OCI-LY7 (cell line): ENCODE measurements at regions not wholly inside any gene's neighbourhood (a gene's known extent, or its start where the extent isn't known, plus 50 kb on each side); places are given as distances from the start of the nearest gene placed in this dataset.
"Not testable (repeated sequence)": the region's sequence is repeated elsewhere in the genome, so short reads cannot be mapped to it uniquely, and the experiment has no call there.

Experiments
- BruUV-seq: library from RNA; stranded (reverse); fragments of 400-500 nt; replicated peaks from 2 replicates; lab custom pipeline; 2021; lab: Mats Ljungman, UMichigan
- CTCF ChIA-PET: fragments of 300-600 bp; sonication (Branson Sonifier 250); formaldehyde crosslinking; loops from one replicate; lab custom pipeline; 2022; ENCODE audit warnings: antibody characterized with exemption; ENCODE audit not compliant: unreplicated experiment; lab: Charles Lee
- POLR2A ChIA-PET: fragments of 300-600 bp; sonication (Branson Sonifier 250); formaldehyde crosslinking; loops from one replicate; lab custom pipeline; 2022; ENCODE audit warnings: antibody characterized with exemption; lab: Charles Lee
- DNase-seq: peaks from one replicate; pipeline ENCODE4 v3.0.0-alpha.2; 2015; ENCODE audit warnings: low spot score
- H2AFZ ChIP-seq: fragments of 200-600 bp; sonication (generic), shearing (Covaris generic); 2 replicates; pipeline ENCODE4 v1.6.1; 2014; ENCODE audit warnings: mild to moderate bottlenecking, antibody characterized with exemption, low read length, moderate library complexity
- H3K27ac ChIP-seq: fragments of 200-600 bp; sonication (generic); 2 replicates; pipeline ENCODE4 v1.5.1; 2014; ENCODE audit warnings: mixed run types, low read depth, mild to moderate bottlenecking, moderate library complexity, low read length, inconsistent platforms; ENCODE audit not compliant: poor library complexity, severe bottlenecking
- H3K36me3 ChIP-seq: fragments of 200-600 bp; sonication (generic); 2 replicates; pipeline ENCODE4 v1.6.1; 2014; ENCODE audit warnings: mild to moderate bottlenecking, antibody characterized with exemption, low read length, moderate library complexity, mixed read lengths; ENCODE audit not compliant: insufficient read depth
- H3K4me1 ChIP-seq: fragments of 200-600 bp; sonication (generic); 2 replicates; pipeline ENCODE4 v1.5.1; 2014; ENCODE audit warnings: mild to moderate bottlenecking, low read length; ENCODE audit not compliant: insufficient read depth, poor library complexity, severe bottlenecking
- H3K4me2 ChIP-seq: fragments of 200-600 bp; sonication (generic); 2 replicates; pipeline ENCODE4 v1.6.1; 2014; ENCODE audit warnings: mild to moderate bottlenecking, low read length
- H3K4me3 ChIP-seq: fragments of 200-600 bp; sonication (generic); 2 replicates; pipeline ENCODE4 v1.5.1; 2014; ENCODE audit warnings: mild to moderate bottlenecking, low read depth, low read length; ENCODE audit not compliant: poor library complexity, severe bottlenecking
- H3K79me2 ChIP-seq: fragments of 200-600 bp; sonication (generic); 2 replicates; pipeline ENCODE4 v1.6.1; 2016; ENCODE audit warnings: low read depth, mild to moderate bottlenecking, low read length, moderate library complexity, mixed read lengths; ENCODE audit not compliant: insufficient read depth
- H3K9me2 ChIP-seq: fragments of 200-600 bp; sonication (generic); 2 replicates; pipeline ENCODE4 v1.6.1; 2016; ENCODE audit warnings: mild to moderate bottlenecking, low read length, mixed read lengths; ENCODE audit not compliant: insufficient read depth
- H3K9me3 ChIP-seq: fragments of 200-600 bp; sonication (generic); 2 replicates; pipeline ENCODE4 v1.6.1; 2014; ENCODE audit warnings: mild to moderate bottlenecking, mixed run types, low read length, mixed read lengths
- H4K20me1 ChIP-seq: fragments of 200-600 bp; sonication (generic); 2 replicates; pipeline ENCODE4 v1.6.1; 2014; ENCODE audit warnings: mild to moderate bottlenecking, antibody characterized with exemption, low read length, moderate library complexity, mixed read lengths; ENCODE audit not compliant: insufficient read depth
- EZH2phosphoT487 ChIP-seq: fragments of 200-600 bp; sonication (generic); IDR thresholded peaks from 2 replicates; pipeline ENCODE4 v1.6.1; 2018; ENCODE audit warnings: low read depth, borderline replicate concordance, mild to moderate bottlenecking, mixed run types, antibody characterized with exemption, low read length, moderate library complexity, mixed read lengths
- intact Hi-C: fragments of 100-400 bp; cut with micrococcal nuclease; formaldehyde crosslinking; loops from one replicate; pipeline ENCODE4 v1.10.0; 2022; ENCODE audit not compliant: unreplicated experiment
- TF ChIP-seq, protein P1 (sequence below): fragments of 200-600 bp; sonication (generic); conservative IDR thresholded peaks from 2 replicates; pipeline ENCODE4 v1.5.1; 2014; ENCODE audit warnings: mild to moderate bottlenecking, antibody characterized with exemption, low read length, moderate library complexity, mixed read lengths

DNA sequence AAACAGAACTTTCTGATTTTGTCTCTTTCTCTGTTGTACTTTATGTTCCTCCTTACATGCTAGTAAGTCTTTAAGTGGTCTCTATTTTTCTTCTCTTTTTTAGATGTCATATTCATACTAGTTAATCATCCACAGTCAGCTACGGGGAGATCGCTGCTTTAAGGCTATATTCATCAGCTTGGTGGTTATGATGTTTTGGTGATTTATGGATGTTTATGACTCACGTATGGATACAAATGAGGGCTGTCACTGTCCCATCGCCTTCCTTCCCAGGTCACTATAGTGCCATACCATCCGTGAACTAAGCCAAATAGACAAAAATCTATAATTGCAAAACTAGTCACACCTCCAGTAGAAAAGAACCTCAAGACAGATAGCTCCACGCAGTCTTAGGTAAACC lies 296.8 kb upstream of the AADAT start:
- H3K4me1 ChIP-seq, result no peaks in the 10 kb centered on the region
- no peaks in the 10 kb centered on the region for H3K9me2 ChIP-seq
- H3K79me2 ChIP-seq, result no peaks in the 10 kb centered on the region
- intact Hi-C loops, result no loop called here
- no peaks in the 10 kb centered on the region for H3K9me3 ChIP-seq
- no peak overlapping the region for H3K27ac ChIP-seq
- TF ChIP-seq EZH2phosphoT487, result no peak
- TF ChIP-seq, protein P1, sequence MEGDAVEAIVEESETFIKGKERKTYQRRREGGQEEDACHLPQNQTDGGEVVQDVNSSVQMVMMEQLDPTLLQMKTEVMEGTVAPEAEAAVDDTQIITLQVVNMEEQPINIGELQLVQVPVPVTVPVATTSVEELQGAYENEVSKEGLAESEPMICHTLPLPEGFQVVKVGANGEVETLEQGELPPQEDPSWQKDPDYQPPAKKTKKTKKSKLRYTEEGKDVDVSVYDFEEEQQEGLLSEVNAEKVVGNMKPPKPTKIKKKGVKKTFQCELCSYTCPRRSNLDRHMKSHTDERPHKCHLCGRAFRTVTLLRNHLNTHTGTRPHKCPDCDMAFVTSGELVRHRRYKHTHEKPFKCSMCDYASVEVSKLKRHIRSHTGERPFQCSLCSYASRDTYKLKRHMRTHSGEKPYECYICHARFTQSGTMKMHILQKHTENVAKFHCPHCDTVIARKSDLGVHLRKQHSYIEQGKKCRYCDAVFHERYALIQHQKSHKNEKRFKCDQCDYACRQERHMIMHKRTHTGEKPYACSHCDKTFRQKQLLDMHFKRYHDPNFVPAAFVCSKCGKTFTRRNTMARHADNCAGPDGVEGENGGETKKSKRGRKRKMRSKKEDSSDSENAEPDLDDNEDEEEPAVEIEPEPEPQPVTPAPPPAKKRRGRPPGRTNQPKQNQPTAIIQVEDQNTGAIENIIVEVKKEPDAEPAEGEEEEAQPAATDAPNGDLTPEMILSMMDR, result no peak
- no peak overlapping the region for H2AFZ ChIP-seq
- H4K20me1 ChIP-seq, result no peaks in the 10 kb centered on the region
- no peak for DNase-seq
- CTCF ChIA-PET, result no interaction called here
- no peak overlapping the region for H3K4me3 ChIP-seq
- POLR2A ChIA-PET, result interaction anchor here (1.0 kb wide), 1 partner anchor 11 kb away, joined by 3 read pairs; no protein-coding TSS in a partner anchor
- no peaks in the 10 kb centered on the region for H3K36me3 ChIP-seq
- H3K4me2 ChIP-seq, result no peak overlapping the region
- BruUV-seq, result no TSS peak

DNA sequence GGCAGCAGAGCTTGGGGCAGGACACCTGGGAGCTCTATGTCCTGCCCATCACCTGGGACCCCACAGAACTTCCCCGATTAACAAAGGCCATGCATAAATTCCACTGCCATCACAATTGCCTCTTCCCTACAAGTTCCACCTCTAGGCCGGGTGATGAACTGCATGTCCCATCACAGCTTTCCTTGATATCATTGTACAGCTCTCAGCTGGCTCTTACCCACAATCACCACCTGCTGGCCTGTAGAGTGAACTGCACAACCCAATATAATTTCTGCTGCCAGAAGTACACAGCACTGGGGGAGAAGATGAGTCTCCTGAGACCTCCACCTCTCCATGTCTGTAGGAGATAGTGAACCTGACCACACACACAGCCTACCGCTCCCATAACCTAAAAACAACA lies 285.0 kb upstream of the AADAT start:
- no TSS peak for BruUV-seq
- H3K36me3 ChIP-seq, result no peaks in the 10 kb centered on the region
- H2AFZ ChIP-seq, result no peak overlapping the region
- POLR2A ChIA-PET, result interaction anchor here (0.7 kb wide), 2 partner anchors 938 to 1270 kb away, joined by 3 read pairs; no protein-coding TSS in a partner anchor
- H3K4me3 ChIP-seq, result no peak overlapping the region
- H4K20me1 ChIP-seq, result no peaks in the 10 kb centered on the region
- no peak overlapping the region for H3K27ac ChIP-seq
- intact Hi-C loops, result loop anchor here (1.0 to 2.0 kb wide), 2 partner anchors 115 to 236 kb away; no protein-coding TSS in a partner anchor
- no peaks in the 10 kb centered on the region for H3K4me1 ChIP-seq
- H3K79me2 ChIP-seq, result no peaks in the 10 kb centered on the region
- TF ChIP-seq, protein P1, result peak; percentile 75
- no peak for TF ChIP-seq EZH2phosphoT487
- no peaks in the 10 kb centered on the region for H3K9me3 ChIP-seq
- H3K4me2 ChIP-seq, result no peak overlapping the region
- CTCF ChIA-PET, result interaction anchor here (1.0 kb wide), 1 partner anchor 115 kb away, joined by 4 read pairs; no protein-coding TSS in a partner anchor
- no peaks in the 10 kb centered on the region for H3K9me2 ChIP-seq
- peak; percentile 32 for DNase-seq

DNA sequence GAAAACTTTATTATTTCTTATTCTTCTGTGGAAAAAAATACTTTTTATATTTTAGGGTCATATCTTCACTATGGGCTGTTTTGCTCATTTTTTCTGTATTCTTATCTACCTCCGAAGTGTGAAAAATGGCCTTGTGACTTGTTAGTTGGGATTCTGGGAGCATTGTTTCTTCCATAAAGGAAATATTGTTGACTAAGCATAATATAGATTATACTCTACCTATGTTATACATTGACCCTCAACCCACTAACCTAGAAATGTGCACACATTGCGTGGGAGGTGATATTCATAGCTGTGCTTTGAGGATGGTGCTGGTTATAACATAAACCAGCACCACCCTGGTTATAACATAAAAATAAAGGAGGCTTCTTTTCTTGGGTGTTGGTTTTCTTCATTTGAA lies 259.2 kb upstream of the AADAT start:
- Histone ChIP-seq H3K36me3 (no peaks in the 10 kb centered on the region), H3K9me3 (no peaks in the 10 kb centered on the region), H3K4me2 (no peak overlapping the region), H3K79me2 (no peaks in the 10 kb centered on the region), H3K4me1 (no peaks in the 10 kb centered on the region), H2AFZ (no peak overlapping the region), H3K4me3 (no peak overlapping the region), H3K9me2 (no peaks in the 10 kb centered on the region), H4K20me1 (no peaks in the 10 kb centered on the region), H3K27ac (no peak overlapping the region)
- ChIA-PET POLR2A (no interaction called here), CTCF (no interaction called here)
- DNase-seq, result no peak
- BruUV-seq, result no TSS peak
- intact Hi-C loops, result no loop called here
- TF ChIP-seq, protein P1, result no peak
- TF ChIP-seq EZH2phosphoT487, result no peak

- H3K27ac ChIP-seq, BruUV-seq, H3K36me3 ChIP-seq, CTCF ChIA-PET, H3K4me3 ChIP-seq, H3K4me2 ChIP-seq, H3K4me1 ChIP-seq, H4K20me1 ChIP-seq, DNase-seq, H3K9me3 ChIP-seq, H3K79me2 ChIP-seq, intact Hi-C loops, H3K9me2 ChIP-seq, H2AFZ ChIP-seq, POLR2A ChIA-PET: not testable (repeated sequence)
Observed at GRCh38 chr4:170347191-170347590, 257.4 kb upstream of the AADAT start.
